Epithelial cell of esophagus (primary cell): ENCODE measurements at regions not wholly inside any gene's neighbourhood (a gene's known extent, or its start where the extent isn't known, plus 50 kb on each side); places are given as distances from the start of the nearest gene placed in this dataset.

Experiments used
- DNase-seq: peaks from one replicate; pipeline ENCODE4 v3.0.0; 2010; ENCODE audit warnings: low read depth
- H3K4me3 ChIP-seq: 2 replicates; pipeline ENCODE4 v1.5.1; 2011; ENCODE audit warnings: mild to moderate bottlenecking, low read length, control low read depth
- TF ChIP-seq, protein P1 (sequence below): IDR thresholded peaks from 2 replicates; pipeline ENCODE4 v1.5.1; 2011; ENCODE audit warnings: low read depth, mild to moderate bottlenecking, low read length, control low read depth, inconsistent platforms; ENCODE audit not compliant: insufficient read depth; ENCODE audit errors: missing control alignments

- peak; percentile 80 for DNase-seq
- H3K4me3 ChIP-seq: no peak overlapping the region
- TF ChIP-seq, protein P1, sequence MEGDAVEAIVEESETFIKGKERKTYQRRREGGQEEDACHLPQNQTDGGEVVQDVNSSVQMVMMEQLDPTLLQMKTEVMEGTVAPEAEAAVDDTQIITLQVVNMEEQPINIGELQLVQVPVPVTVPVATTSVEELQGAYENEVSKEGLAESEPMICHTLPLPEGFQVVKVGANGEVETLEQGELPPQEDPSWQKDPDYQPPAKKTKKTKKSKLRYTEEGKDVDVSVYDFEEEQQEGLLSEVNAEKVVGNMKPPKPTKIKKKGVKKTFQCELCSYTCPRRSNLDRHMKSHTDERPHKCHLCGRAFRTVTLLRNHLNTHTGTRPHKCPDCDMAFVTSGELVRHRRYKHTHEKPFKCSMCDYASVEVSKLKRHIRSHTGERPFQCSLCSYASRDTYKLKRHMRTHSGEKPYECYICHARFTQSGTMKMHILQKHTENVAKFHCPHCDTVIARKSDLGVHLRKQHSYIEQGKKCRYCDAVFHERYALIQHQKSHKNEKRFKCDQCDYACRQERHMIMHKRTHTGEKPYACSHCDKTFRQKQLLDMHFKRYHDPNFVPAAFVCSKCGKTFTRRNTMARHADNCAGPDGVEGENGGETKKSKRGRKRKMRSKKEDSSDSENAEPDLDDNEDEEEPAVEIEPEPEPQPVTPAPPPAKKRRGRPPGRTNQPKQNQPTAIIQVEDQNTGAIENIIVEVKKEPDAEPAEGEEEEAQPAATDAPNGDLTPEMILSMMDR: no peak
Observed at GRCh38 chr1:61585714-61586113, 139.2 kb downstream of the TM2D1 start.

- DNase-seq: no peak
- no peak overlapping the region for H3K4me3 ChIP-seq
- TF ChIP-seq, protein P1: no peak
Observed at GRCh38 chr1:61583703-61584102, 141.2 kb downstream of the TM2D1 start.

DNA sequence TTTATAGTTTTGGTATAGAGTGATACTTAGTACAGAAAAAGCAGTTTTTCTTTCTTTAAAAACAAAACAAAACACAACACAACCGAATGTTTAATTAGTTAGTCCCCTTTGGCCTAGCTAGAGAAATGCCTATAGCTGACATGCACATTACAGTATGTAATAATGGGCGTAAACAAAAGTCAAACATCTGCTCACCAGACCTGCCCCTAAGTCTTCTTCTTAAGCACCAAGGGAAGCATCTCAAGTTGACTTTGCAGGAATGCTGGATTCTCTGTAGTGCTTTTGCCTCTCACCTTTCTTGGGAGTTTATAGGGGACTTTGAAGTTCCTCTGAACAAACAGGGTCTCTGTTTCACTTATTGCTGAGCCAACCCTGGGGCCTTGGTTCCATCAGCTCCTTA, 143.7 kb downstream of the TM2D1 start:
- no peak overlapping the region for H3K4me3 ChIP-seq
- TF ChIP-seq, protein P1: no peak
- DNase-seq: no peak

DNA sequence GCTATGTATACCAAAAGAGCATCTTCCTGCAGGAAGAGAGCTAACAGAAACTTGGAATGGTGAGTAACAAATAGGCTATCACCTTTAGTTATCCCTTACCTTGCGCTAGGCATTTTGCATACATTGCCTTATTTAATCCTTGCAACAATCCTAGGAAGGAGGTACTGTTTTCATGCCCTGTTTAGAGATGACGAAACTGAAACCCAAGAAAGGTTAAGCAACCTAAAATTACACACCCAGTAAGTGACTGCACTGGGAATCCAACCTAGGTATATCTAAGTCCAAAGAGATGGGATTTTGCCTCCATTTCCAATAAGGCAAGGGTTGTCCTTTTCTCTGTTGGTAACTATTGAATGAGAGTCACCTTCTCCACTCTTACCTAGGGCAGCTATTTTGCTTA, 144.5 kb downstream of the TM2D1 start:
- H3K4me3 ChIP-seq: no peak overlapping the region
- peak; percentile 32 for DNase-seq
- TF ChIP-seq, protein P1: no peak

- TF ChIP-seq, protein P1: no peak
- DNase-seq: no peak
Observed at GRCh38 chr1:61579802-61580201, 145.1 kb downstream of the TM2D1 start.

GRCh38 chr1:61572046-61572445, 152.9 kb downstream of the TM2D1 start:
- H3K4me3 ChIP-seq: no peak overlapping the region
- TF ChIP-seq, protein P1: no peak
- DNase-seq: no peak

More at GRCh38 chr1:61579802-61580201, 145.1 kb downstream of the TM2D1 start:
- no peak overlapping the region for H3K4me3 ChIP-seq

DNA sequence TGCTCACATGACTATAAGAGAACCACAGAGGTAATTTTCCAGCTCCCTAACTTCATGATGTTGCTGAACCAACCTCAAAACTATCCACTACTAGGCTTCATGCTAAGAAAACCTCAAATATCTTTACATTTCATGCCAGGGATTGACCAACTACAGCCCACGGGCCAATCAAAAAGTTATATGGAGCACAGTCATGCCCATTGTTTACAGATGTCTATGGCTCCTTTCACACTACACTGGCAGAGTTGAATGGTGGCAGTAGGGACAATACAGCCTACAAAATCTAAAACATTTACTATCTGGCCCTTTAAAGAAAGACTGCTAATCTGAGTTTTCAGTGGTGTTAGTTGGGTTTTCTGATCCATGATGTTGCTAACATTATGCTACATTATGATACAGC, 154.8 kb downstream of the TM2D1 start:
- no peak overlapping the region for H3K4me3 ChIP-seq
- no peak for DNase-seq
- TF ChIP-seq, protein P1: no peak
